Transverse colon (tissue), 4 donors: ENCODE measurements at regions not wholly inside any gene's neighbourhood (a gene's known extent, or its start where the extent isn't known, plus 50 kb on each side); places are given as distances from the start of the nearest gene placed in this dataset.

Source experiments
- POLR2AphosphoS5 ChIP-seq, 3 donors: sonication (generic); formaldehyde crosslinking; IDR thresholded peaks; one replicate each; pipeline ENCODE4 v1.6.1; 2016; ENCODE audit warnings: antibody characterized with exemption in 3 of 3
- TF ChIP-seq, protein P1 (sequence below), 5 experiments: fragments of 200-600 bp in 3 of 5; fragments of 450-650 bp in 2 of 5; sonication (generic) in 3 of 5; IDR thresholded peaks; 1 replicate in 2 of 5; 2 replicates in 3 of 5; pipeline ENCODE4 v1.5.1; 2016 to 2017; ENCODE audit warnings: antibody characterized with exemption in 5 of 5, inconsistent platforms in 3 of 5, mild to moderate bottlenecking in 2 of 5, moderate library complexity in 1 of 5

DNA sequence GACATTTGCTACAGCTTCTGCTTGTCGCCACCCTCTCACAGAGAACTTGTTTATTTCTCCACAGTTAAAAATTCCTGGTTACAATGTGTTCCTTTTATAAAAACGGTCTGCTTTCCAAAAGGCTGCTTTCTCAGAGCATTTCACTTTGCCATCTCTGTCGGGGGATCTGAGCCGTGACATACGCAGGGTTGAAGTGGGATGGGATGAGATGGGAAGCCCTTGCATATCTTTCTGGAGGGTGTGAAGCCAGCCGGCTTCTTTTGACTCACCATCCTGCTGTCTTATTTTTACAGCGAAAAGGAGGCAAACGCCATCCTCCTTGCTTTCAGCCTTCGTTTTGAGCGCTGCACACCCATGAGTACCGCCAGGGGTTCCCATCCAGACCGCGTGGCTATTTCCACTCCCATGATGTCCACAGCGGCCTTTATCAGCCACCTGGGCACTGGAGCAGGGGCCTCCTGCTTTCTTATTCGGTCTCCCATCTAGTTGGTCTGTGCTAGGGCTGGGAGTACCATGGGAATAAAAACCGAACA, 99.8 kb upstream of the GATB start:
- TF ChIP-seq POLR2AphosphoS5 (IDR thresholded peaks at IDR 0.05), result no peak
- TF ChIP-seq, protein P1, sequence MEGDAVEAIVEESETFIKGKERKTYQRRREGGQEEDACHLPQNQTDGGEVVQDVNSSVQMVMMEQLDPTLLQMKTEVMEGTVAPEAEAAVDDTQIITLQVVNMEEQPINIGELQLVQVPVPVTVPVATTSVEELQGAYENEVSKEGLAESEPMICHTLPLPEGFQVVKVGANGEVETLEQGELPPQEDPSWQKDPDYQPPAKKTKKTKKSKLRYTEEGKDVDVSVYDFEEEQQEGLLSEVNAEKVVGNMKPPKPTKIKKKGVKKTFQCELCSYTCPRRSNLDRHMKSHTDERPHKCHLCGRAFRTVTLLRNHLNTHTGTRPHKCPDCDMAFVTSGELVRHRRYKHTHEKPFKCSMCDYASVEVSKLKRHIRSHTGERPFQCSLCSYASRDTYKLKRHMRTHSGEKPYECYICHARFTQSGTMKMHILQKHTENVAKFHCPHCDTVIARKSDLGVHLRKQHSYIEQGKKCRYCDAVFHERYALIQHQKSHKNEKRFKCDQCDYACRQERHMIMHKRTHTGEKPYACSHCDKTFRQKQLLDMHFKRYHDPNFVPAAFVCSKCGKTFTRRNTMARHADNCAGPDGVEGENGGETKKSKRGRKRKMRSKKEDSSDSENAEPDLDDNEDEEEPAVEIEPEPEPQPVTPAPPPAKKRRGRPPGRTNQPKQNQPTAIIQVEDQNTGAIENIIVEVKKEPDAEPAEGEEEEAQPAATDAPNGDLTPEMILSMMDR (IDR thresholded peaks at IDR 0.05), result no peak
